GM12892 (cell line): ENCODE measurements at regions not wholly inside any gene's neighbourhood (a gene's known extent, or its start where the extent isn't known, plus 50 kb on each side); places are given as distances from the start of the nearest gene placed in this dataset.

ENCODE experiments used
- POLR2A ChIP-seq: IDR thresholded peaks from 2 replicates; pipeline ENCODE4 v1.6.1; 2011; ENCODE audit warnings: low read depth, low read length, control low read depth
- TAF1 ChIP-seq: IDR thresholded peaks from 2 replicates; pipeline ENCODE4 v1.6.1; 2011; ENCODE audit warnings: low read depth, mild to moderate bottlenecking, control low read depth, low read length, borderline replicate concordance

GRCh38 chr5:144083185-144083584, 87.3 kb downstream of the YIPF5 start:
- TF ChIP-seq POLR2A = no peak
- no peak for TF ChIP-seq TAF1
